Cardiac muscle cell (in vitro differentiated cells and primary cell): ENCODE measurements at regions not wholly inside any gene's neighbourhood (a gene's known extent, or its start where the extent isn't known, plus 50 kb on each side); places are given as distances from the start of the nearest gene placed in this dataset.

Experiments used
- DNase-seq, 2 donors: peaks; one replicate each; pipeline versions ENCODE4 v3.0.0 to v3.0.0-alpha.2; 2010 to 2017; ENCODE audit warnings: low read depth in 1 of 2, low spot score in 1 of 2
- H3K27ac ChIP-seq: fragments of 200-600 bp; sonication (generic); 2 replicates; pipeline ENCODE4 v1.5.1; 2016
- H3K27me3 ChIP-seq: fragments of 200-600 bp; sonication (generic); 2 replicates; pipeline ENCODE4 v1.6.0; 2016; ENCODE audit warnings: control low read depth
- H3K36me3 ChIP-seq: fragments of 200-600 bp; sonication (generic); 2 replicates; pipeline ENCODE4 v1.5.1; 2016; ENCODE audit warnings: control low read depth
- H3K4me1 ChIP-seq: fragments of 200-600 bp; sonication (generic); 2 replicates; pipeline ENCODE4 v1.8.1; 2017; ENCODE audit warnings: low read depth, mild to moderate bottlenecking, mixed run types
- H3K4me3 ChIP-seq: fragments of 200-600 bp; sonication (generic); 2 replicates; pipeline ENCODE4 v1.5.1; 2016; ENCODE audit warnings: mild to moderate bottlenecking
- H3K9me3 ChIP-seq: fragments of 200-600 bp; sonication (generic); 2 replicates; pipeline ENCODE4 v1.5.1; 2017; ENCODE audit warnings: low read depth, mild to moderate bottlenecking, control low read depth
- TF ChIP-seq, protein P1 (sequence below): IDR thresholded peaks from 2 replicates; pipeline ENCODE4 v1.5.1; 2012; ENCODE audit warnings: low read depth, mild to moderate bottlenecking, low read length

DNA sequence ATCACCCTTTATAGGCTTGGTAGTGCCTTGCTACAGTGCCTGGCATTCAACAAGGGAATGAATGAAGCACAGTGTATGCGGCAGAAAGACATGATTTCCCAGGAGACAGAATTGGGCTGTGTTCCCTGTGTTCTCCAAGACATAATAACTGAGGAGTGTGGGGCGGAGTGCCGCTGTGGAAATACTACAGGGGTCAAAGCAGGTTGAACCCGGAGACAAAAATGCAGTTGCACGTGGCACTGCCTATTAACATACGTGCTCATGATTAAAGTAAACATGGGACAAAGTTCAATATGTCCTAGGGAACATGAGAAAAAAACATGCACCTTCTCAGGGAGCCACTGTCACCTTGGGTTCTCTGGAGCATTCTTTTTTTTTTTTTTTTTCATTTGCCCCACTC lies 820.8 kb downstream of the RPA4 start:
- Histone ChIP-seq H3K36me3 (no peaks in the 10 kb centered on the region), H3K27me3 (no peaks in the 10 kb centered on the region), H3K9me3 (no peaks in the 10 kb centered on the region), H3K4me1 (no peaks in the 10 kb centered on the region), H3K4me3 (no peak overlapping the region), H3K27ac (no peak overlapping the region)
- no peak for DNase-seq
- TF ChIP-seq, protein P1, sequence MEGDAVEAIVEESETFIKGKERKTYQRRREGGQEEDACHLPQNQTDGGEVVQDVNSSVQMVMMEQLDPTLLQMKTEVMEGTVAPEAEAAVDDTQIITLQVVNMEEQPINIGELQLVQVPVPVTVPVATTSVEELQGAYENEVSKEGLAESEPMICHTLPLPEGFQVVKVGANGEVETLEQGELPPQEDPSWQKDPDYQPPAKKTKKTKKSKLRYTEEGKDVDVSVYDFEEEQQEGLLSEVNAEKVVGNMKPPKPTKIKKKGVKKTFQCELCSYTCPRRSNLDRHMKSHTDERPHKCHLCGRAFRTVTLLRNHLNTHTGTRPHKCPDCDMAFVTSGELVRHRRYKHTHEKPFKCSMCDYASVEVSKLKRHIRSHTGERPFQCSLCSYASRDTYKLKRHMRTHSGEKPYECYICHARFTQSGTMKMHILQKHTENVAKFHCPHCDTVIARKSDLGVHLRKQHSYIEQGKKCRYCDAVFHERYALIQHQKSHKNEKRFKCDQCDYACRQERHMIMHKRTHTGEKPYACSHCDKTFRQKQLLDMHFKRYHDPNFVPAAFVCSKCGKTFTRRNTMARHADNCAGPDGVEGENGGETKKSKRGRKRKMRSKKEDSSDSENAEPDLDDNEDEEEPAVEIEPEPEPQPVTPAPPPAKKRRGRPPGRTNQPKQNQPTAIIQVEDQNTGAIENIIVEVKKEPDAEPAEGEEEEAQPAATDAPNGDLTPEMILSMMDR, result no peak

DNA sequence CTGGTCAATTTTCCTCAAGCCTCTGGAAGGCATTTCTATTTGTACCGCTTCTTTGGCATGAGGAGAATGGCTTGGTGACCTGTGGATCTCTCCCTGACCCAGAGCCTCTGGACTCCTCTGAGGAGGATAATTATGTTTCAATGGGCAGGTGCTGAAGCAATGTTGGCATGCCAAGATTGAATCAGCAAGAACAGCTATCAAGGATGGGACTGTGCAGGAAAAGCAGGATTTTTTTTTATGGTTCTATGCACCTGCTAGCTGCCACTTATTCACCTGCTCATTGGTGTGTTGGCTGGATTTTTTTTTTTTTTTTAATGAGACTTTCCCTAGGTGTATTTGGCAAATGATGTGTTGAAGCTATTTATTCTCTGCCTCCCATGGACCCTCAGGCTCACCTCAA lies 821.2 kb downstream of the RPA4 start:
- DNase-seq, result no peak
- no peaks in the 10 kb centered on the region for H3K36me3 ChIP-seq
- H3K27me3 ChIP-seq, result no peaks in the 10 kb centered on the region
- no peaks in the 10 kb centered on the region for H3K4me1 ChIP-seq
- H3K4me3 ChIP-seq, result no peak overlapping the region
- TF ChIP-seq, protein P1, result no peak
- H3K27ac ChIP-seq, result no peak overlapping the region
- H3K9me3 ChIP-seq, result no peaks in the 10 kb centered on the region

DNA sequence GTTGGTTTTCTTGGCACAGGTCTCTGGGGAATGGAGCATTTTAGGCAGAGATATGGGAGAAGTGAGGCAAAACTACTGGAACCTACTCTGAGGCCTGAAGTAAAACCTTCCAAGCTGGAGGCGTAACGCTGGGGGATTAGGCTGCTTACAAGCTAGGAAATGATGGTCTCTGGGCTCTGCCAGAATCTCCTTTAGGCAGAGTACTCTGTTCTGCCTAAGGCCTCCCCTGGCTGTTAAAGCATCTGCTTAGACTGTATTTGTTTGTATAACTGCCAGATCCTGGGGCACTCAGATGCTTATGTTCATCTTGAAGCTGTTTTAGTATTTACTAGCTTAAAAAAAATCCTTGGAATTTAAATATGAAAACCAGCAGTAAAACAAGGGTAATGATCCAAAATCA lies 822.2 kb downstream of the RPA4 start:
- DNase-seq, result no peak
- H3K27me3 ChIP-seq, result no peaks in the 10 kb centered on the region
- H3K27ac ChIP-seq, result no peak overlapping the region
- no peak overlapping the region for H3K4me3 ChIP-seq
- TF ChIP-seq, protein P1, result no peak
- no peaks in the 10 kb centered on the region for H3K9me3 ChIP-seq
- H3K36me3 ChIP-seq, result no peaks in the 10 kb centered on the region
- H3K4me1 ChIP-seq, result no peaks in the 10 kb centered on the region

DNA sequence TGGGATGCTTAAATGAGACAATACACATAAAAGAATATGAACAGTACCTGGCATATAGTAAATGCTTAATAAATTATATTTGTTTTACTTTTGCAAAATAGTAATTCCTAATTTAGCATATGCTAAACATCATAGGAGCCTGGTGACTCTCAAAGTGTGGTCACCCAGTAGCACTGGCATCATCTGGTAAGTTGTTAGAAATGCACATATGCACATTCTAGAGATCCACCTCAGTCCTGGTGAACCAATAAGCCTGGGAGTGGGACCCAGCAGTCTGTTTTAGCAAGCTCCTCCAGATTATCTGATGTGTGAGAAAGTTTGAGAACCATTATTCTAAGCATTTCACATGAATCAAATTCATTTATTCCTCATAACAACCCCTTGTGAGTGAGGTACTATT lies 830.4 kb downstream of the RPA4 start:
- DNase-seq, result no peak
- Histone ChIP-seq H3K4me1 (no peaks in the 10 kb centered on the region), H3K27ac (no peak overlapping the region), H3K9me3 (no peaks in the 10 kb centered on the region), H3K4me3 (no peak overlapping the region), H3K36me3 (no peaks in the 10 kb centered on the region), H3K27me3 (no peaks in the 10 kb centered on the region)
- TF ChIP-seq, protein P1, result no peak

DNA sequence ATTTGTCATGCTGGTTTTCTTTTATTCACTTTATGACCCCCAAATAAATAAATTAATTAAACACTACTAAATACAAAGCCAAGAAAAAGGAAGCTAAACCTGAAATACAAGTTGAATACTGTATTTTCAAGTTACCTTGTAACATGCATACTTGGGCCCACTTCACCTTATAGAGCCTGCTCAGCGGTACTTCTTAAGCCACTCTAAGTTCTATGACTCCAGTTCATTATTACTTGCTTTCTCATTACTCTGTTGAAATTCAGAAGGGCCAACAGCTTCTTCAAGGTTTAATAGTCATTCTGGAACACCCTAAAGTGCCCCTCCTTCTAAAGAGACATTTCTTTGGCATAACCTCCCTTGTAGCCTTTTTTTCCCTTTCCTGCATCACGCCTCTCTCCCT lies 844.5 kb downstream of the RPA4 start:
- Histone ChIP-seq H3K9me3 (no peaks in the 10 kb centered on the region), H3K27ac (no peak overlapping the region), H3K4me3 (no peak overlapping the region), H3K27me3 (no peaks in the 10 kb centered on the region), H3K36me3 (no peaks in the 10 kb centered on the region), H3K4me1 (no peaks in the 10 kb centered on the region)
- TF ChIP-seq, protein P1, result no peak
- DNase-seq, result no peak

DNA sequence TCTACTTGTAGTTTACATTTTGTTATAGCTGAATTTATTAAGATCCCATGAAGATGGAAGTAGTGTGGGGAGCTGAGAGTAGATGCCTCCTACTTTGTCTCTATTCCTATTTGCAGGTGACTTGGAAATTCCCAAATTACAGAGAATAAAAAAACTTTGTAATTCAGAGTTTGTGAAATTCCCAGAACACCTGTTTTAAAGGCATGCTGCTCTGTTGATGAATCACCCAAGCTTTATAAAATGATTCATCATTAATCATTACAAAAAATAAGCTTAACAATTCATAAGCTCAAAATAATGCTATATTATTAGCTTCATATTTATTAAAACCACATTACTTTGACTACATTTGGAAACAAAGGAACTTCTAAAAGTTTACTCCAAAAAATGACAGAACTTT lies 856.3 kb downstream of the RPA4 start:
- Histone ChIP-seq H3K27ac (no peak overlapping the region), H3K4me3 (no peak overlapping the region), H3K27me3 (no peaks in the 10 kb centered on the region), H3K4me1 (peaks cover 15% of the 10 kb centered on the region), H3K9me3 (no peaks in the 10 kb centered on the region), H3K36me3 (no peaks in the 10 kb centered on the region)
- no peak for DNase-seq
- TF ChIP-seq, protein P1, result no peak
